IPS-18c (cell line): ENCODE measurements at regions not wholly inside any gene's neighbourhood (a gene's known extent, or its start where the extent isn't known, plus 50 kb on each side); places are given as distances from the start of the nearest gene placed in this dataset.

Experiments
- H3K4me3 ChIP-seq: 2 replicates; pipeline ENCODE4 v1.7.0; 2013; ENCODE audit warnings: low read depth, mild to moderate bottlenecking, low read length, moderate library complexity; ENCODE audit not compliant: insufficient read depth
- H3K9me3 ChIP-seq: one replicate; pipeline ENCODE4 v1.6.1; 2013; ENCODE audit warnings: mild to moderate bottlenecking, low read length, moderate library complexity; ENCODE audit not compliant: control insufficient read depth, insufficient read depth

DNA sequence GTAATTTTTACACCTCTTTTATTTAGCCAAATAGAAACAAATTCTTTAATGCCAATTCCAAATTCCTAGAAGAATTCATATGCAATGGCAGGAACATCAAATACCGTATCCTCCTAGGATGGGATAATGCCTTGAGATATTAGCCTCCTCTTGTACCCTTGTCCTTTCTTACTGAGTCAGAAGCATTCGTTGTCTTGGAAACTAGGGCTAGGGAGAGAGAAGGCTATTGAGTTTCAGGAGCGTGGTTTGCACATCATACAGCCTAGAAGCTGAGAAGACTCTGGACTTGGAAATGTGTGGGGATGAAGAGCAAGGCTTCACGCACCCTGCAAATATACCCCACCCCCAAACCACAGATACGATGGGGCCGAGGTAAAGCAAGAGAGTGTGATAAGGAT is 300.7 kb downstream of the SP3 start:
- Histone ChIP-seq H3K4me3 (no peak overlapping the region), H3K9me3 (no peaks in the 10 kb centered on the region)

DNA sequence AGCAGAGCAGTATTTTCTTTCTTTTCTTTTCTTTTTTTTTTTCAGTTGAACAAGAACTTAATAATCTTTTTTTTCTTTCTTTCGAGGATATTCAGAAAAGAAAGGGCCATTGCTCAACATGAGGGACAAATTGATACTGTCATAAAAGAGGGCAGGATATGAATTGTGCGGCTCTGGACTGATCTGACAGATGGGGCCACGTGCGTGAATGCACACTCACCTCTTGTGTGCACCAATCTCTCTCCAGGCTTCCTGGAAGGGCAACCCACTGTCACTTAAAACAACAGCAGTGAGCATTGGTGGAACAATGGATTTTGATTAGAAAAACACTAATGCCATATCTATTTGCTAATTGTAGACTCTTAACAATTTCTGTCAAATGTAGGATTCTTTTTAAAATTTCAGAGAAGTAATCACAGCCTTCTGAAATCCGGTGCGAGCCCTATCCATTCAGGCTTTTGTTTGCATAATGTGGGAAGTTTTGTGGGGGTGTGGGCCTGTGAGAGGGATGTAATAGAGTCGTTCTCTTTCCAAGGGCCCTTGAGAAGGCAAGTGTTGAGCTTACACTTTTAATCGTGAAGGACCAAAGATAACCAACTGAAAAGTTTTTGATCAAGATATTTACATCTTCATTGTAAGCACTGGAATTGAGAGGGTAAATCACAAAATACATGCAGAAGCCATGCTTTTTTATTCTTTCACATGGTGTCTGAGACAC is 298.8 kb downstream of the SP3 start:
- no peak overlapping the region for H3K4me3 ChIP-seq
- no peaks in the 10 kb centered on the region for H3K9me3 ChIP-seq

DNA sequence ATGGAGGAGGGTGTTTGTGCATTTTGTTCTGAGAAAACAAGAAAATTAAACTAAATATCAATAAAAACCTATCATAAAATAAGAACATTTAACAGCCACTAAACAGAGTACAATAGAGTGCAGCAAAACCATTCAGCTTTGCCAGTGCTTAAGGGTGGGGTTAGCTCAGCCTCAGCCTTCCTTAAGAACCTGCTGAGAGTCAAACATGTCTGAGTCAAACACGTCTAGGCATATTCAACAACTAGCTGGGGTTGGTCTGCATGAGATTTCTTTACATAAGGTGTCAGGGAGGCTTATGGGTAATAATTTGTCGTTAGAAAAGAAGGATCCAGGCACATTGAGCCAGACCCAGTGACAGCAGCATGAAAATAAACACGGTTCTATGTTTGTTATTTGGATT is 298.2 kb downstream of the SP3 start:
- no peak overlapping the region for H3K4me3 ChIP-seq

DNA sequence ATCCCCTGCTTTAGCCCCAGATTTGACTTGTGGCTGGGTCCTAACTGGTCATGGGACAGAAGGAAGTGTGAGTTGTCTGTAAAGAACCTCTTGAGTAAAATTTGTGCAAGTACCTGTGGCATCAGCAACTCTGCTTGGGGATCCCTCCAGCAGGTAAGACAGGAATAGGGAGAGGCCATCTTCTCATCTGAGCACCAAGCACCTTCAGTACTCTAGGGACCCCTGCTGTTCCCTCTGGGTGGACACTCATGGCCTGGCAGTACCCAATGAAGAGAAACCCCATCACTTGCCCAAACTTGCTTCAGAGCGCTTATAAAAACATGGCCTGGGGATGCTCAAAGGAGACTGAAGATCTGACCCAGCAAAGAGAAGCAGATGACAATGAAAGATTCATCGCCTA is 297.8 kb downstream of the SP3 start:
- Histone ChIP-seq H3K9me3 (no peaks in the 10 kb centered on the region), H3K4me3 (no peak overlapping the region)

More for the DNA sequence above, 298.2 kb downstream of the SP3 start:
- H3K9me3 ChIP-seq = no peaks in the 10 kb centered on the region

DNA sequence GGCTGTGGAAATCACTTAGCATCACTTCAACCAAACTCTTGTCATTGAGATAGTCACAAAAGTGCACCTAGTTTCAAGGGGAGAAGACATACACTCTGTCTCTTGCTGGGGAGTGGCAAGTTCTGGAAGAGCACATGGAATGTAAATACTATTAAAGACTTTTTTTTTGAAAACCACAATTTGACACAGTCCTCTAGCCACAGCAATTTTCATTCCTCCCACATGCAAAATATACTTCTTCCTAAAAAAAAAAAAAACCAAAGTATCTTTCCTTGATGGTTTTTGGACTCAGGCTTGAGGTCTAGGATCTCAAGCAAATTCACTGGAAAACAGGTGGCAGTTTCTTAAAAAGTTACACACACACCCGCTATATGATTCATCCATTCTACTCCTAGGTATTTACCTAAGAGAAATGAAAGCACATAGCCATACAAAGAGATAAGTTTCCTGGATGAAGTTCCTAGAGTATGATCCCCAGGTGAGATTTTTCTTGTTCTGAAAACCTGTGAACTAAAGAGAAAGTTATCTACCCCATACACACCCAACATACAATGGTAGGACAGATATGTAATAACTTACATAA is 295.8 kb downstream of the SP3 start:
- Histone ChIP-seq H3K4me3 (no peak overlapping the region), H3K9me3 (no peaks in the 10 kb centered on the region)

DNA sequence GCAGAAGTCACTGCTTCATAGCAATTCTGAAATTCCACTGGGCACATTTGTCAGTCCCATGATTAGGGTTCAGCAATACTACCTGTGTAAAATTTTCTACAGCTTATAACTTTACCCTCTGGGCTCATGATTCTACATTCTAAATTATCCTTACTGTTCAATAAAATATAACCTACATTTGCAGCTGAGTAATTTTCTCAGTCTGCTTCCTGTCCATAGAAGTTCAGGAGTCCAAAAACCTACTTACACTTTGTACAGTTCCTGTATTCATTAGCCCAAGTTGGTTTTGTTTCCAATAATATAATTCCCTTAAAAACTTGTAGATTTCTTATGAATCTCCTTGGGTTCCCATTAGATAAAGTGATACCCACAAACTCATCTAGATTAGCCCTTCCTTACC is 295.3 kb downstream of the SP3 start:
- H3K9me3 ChIP-seq = no peaks in the 10 kb centered on the region
- no peak overlapping the region for H3K4me3 ChIP-seq

DNA sequence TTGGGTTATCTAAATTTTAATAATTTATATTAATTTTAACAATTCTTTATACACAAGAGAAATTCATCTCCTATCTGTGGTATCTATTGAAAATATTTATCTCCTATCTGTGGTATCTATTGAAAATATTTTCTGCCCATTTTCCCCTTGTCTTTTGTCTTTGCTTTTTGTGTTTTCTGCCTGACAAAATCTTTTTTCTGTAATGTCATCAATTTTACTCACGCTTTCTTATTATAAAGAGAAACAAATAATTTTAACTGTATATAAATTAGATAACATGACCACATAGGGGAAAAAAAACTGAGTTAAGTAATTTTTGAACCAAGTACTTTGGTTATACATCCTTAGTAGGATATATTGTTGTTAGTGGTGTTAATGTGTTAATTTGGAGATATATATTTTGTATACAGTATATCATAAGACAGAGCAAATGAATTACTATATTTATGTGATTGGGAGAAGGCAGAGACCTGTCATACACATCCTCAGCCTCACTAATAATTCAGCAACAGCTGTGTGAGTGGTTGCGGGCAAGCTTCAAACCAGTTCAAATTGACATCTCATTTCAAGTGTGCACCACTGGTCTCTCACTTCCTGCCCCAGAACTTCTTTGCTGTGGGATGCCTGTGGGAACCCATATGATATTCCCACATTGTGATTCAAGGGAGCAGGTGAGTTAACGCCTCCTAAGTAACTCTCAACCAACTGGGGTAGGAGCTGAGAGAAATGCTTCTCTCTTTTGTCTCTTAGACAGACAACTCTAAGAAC is 292.4 kb downstream of the SP3 start:
- H3K4me3 ChIP-seq = no peak overlapping the region
- peaks cover 2% of the 10 kb centered on the region for H3K9me3 ChIP-seq

DNA sequence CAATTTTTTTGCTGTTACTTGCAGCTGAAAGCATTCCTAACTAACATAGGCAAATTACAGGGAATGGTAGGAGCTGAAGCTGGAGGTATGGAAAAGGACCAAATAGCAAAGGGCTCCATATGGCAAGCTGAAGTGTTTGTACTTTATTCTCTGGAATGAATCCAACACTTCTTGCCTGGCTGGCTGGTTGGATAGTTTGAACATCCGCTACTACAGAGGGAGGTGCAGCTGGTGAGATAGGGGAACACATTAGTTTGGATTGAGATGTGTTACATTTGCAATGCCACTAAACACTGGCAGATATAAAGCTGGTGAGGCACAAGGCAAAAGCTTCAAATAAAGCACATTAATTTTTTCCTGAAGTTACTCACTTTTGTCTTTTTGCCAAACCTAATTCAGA is 291.5 kb downstream of the SP3 start:
- Histone ChIP-seq H3K9me3 (peaks cover 2% of the 10 kb centered on the region), H3K4me3 (no peak overlapping the region)

DNA sequence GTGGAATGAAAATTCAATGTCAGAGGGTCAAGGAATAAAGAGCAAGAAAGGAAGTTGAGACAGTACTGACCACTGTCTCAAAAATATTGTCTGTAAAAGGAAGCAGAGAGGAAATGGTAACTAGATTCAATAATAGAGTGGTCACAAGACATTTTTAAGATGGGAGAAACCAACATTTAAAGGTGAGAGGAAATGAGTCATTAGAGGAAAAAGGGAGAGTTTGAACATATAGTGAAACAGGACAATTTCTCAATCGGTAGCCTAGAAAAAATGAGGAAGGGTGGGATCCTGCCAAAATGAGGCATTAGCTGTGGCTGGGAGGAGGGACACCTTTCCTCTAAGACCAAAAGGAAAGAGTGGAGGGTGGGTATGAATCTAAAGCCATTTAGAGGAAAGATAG is 288.5 kb downstream of the SP3 start:
- H3K9me3 ChIP-seq = peaks cover 2% of the 10 kb centered on the region
- no peak overlapping the region for H3K4me3 ChIP-seq

DNA sequence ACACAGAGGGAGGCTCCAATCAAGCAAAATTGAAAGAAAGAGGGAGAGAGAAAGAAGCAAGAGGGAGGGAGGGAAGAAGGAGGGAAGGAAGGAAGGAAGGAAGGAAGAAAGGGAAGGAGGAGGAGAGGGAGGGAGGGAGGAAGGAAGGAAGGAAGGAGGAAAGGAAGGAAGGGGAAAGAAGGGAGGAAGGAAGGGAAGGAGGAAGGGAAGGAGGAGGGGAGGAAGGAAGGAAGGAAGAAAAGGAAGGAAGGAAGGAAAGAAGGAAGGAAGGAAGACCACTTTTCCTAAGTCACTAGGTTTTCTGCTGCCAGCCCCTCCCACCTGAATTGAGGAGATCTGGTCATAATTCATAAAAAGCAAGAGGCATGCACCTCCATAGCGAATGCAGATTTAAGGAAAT is 287.0 kb downstream of the SP3 start:
- Histone ChIP-seq H3K9me3 (peaks cover 2% of the 10 kb centered on the region), H3K4me3 (no peak overlapping the region)

DNA sequence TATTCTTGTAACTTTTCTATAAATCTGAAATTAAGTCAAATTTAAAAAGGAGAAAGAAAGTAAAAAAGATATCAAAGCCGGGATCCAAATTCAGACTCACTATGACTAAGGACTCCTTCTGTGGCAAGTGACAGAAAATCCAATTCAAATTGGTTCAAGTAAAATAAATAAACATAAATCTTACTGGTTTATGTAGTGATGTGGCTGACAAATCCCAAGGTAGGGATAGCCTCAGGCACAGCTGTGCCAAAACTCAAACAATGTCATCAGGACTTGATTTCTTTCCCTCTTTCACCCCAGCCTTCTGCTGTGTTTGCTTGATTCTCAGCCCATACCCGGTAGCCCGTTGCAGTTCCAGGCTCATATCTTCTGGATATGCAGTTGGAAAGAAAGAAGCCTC is 284.6 kb downstream of the SP3 start:
- Histone ChIP-seq H3K9me3 (peaks cover under 1% of the 10 kb centered on the region), H3K4me3 (no peak overlapping the region)

DNA sequence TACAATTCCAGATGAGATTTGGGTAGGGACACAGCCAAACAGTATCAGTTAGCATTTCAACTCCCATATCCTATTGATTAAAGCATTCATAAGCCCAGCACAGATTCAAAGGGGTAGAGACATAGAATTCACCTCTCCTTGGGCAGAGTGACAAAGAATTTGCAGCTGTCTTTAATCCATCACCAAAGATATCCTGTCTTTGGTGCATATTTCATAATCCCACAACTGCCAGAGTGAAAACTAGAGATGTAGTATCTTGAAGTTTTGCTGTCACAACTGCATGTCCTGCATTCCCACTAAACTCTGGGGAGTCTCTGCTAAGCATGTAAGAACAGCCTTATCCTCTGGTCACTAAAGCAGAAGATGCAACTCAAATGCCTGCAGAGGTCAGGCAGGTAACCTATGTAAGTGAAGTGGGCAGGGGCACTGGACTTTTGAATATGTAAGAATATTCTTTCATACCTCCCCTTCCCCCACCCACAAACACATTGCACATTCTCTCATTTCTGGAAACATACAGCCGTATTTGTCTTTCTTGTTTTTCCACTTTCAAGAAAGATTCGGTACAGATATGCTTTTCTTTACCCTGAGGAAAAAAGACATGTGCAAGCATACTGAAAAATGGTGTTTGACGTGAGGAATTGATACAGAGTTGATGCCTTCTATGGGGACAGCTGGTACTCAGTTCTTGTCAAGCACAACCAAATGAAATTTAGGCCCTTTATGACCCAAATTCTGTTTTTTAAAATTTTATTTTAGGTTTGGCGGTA is 283.1 kb downstream of the SP3 start:
- H3K4me3 ChIP-seq = no peak overlapping the region

DNA sequence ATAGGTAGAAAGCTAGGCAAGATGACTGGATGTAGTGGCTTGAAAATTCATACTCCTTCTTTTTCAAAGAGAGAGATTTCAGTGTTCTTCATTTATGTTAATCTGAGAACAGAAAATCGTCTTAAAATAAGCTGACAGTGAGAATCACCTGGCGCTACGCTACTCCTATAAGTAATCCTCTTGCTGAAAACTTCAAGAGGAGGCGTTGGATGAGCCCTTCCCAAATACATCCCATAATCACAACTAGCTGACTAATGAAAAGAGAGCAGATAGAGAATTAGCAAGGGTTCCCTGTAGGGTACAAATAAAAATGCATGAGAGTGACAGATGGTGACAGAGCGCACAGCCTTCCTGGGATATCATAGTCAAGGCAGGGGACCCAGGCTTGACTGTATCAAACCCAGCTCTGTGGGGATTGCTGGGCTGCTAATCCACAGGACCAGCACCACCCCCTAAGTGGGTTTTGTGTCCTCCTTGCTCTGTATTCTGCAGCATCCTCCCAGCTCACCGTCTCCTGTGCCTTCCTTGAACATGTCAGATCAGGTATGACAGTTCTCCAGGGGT is 280.2 kb downstream of the SP3 start:
- Histone ChIP-seq H3K4me3 (no peak overlapping the region), H3K9me3 (no peaks in the 10 kb centered on the region)

More for the DNA sequence above, 283.1 kb downstream of the SP3 start:
- no peaks in the 10 kb centered on the region for H3K9me3 ChIP-seq

DNA sequence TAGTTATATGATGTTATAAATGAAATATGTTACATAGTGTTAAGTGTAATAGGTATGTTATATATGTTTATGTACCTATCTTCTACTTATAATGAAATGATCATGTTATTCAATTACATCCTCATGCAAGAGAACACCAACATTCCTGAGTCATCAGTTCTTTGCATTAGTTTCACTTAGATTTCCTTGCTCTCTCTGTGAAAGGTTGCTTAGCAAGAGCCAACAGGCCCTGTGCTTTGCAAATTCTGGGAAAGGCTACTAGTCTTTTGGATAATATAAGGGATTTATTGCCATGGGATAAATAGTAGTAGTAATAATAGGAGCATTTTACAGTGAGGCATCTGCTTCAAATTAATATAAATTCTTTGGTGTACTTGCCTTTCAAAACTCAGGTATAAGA is 274.8 kb downstream of the SP3 start:
- no peaks in the 10 kb centered on the region for H3K9me3 ChIP-seq

DNA sequence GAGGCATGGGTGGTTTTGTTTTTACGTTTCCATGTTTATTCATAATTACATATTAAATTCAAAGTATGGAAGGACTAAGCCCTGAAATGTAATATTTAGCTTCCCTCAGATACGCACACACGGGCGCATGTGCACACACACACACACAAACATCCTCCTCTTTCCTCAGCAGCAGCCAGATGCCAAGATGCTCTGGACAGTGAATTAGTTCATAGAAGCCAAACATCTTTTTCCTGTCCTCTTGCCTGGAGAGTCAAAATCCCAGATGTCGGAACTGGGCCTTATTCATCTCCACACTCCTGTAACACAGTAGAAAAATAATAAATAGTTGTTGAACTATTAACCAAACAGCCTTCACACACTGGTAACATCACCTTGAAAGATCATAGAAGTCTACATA is 273.1 kb downstream of the SP3 start:
- H3K9me3 ChIP-seq = no peaks in the 10 kb centered on the region
- no peak overlapping the region for H3K4me3 ChIP-seq

More for the DNA sequence above, 274.8 kb downstream of the SP3 start:
- H3K4me3 ChIP-seq = no peak overlapping the region

DNA sequence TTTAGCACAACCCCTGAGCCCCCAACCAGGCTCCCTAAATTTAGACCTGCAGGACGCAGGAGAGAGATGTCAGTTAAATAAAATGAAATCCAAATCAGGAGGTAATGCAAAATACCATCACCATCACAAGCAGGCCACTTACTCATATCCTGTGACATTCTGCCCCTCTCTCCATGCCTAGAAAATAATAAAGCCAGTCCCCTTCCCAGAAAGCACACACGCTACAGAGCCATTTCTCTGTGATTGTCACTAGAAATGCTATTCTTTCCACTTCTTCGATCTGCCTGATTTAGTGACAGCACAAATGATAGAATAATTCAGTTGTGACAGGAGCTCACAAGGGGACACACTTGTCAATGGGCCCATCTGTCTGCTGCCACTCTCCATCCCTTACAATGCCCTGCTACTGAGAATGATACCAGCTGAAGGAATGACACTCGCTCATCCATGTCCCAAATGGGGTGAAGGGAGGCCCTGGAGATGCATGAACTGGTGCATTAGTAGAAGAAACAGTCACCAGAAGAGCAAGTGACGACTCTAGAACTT is 272.1 kb downstream of the SP3 start:
- Histone ChIP-seq H3K9me3 (no peaks in the 10 kb centered on the region), H3K4me3 (no peak overlapping the region)

DNA sequence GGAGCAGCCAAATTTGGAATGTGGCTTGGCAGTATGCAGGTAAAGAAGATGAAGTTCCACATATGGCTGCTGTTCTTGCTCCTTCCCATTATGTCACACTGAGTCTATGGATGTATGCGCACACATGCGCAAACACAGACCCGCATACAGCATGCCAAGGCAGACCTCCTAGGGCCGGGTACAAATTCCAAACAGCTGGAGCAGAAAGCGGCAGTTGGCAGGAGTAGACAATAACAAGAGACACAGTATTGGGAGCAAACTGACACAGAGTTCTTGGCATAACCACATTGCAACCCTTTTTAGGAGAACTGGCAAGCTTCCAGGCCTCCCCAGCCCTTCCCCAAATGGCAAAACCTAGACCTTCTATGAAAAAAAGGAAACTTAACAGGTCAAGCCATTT is 268.9 kb downstream of the SP3 start:
- H3K9me3 ChIP-seq = no peaks in the 10 kb centered on the region

More for the DNA sequence above, 268.9 kb downstream of the SP3 start:
- no peak overlapping the region for H3K4me3 ChIP-seq
